ENCODE measurements at regions not wholly inside any gene's neighbourhood (a gene's known extent, or its start where the extent isn't known, plus 50 kb on each side); places are given as distances from the start of the nearest gene placed in this dataset.

GRCh38 chr15:62821384-62822131 lies 221.0 kb upstream of the TPM1 start:
- DNase-seq = no peak

DNA sequence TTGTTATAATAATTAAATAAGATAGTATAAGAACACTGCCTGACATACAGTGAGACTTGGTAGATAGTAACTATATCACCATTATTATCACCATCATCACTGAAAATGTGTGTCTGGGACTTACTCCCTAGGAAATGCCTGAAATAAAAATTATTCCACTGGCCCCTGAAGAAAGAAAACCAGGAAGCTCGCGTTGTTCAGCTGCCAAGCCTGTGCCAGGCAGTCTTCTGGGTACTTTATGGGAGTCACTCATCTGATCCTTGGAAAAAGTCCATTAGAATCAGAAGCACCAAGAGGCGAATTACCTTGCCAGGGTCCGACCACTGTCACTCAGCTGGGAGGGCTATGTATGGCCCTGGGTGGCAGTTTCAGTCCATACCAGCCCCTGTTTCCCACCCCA lies 220.3 kb upstream of the TPM1 start:
- DNase-seq = no peak

DNA sequence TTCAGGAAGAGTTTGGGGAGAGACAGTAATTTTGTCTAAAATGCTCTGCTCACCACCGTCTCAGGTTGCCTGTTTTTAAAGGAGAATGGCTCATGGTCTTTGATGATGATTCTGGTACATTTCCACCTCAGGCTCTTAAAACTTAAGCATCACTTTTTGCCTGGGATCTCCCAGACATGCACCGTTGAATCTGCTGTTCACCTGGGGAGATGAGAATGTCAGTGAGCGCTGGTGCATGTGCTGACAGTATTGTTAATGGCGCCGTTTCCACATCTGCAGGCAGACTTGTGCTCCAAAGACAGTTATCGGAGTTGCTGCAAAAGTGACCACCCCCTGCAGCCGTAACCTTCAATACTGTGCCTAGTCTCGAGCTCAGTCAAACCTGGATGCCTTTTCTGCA lies 219.0 kb upstream of the TPM1 start:
- no peak for DNase-seq

GRCh38 chr15:62824111-62825015 lies 218.2 kb upstream of the TPM1 start:
- no peak for DNase-seq

- DNase-seq = no peak
Measured at GRCh38 chr15:62825191-62825590, 217.4 kb upstream of the TPM1 start.

DNA sequence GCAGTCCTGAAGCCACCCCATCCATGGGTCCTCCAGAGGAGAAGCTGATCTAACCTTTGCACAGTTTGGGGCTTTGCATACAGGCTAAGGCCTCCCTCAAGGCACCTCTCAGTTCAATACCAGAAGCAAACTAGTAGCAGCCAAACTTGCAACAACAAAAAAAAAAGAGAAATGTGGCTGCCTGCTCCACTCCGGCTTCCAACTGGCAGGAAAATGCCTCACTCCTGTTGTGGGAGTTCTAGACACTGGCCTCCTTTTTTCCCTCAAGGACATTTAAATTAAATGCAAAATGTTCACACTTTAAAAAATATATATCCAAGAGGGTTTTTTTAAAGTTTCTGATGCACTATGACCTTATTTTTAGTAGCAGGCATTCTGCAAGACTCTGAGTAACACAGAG lies 216.0 kb upstream of the TPM1 start:
- no peak for DNase-seq

GRCh38 chr15:62828364-62828763 lies 214.2 kb upstream of the TPM1 start:
- DNase-seq = no peak

- DNase-seq = no peak
Measured at GRCh38 chr15:62832231-62832630, 210.3 kb upstream of the TPM1 start.

- no peak for DNase-seq
Measured at GRCh38 chr15:62833646-62834045, 208.9 kb upstream of the TPM1 start.

- no peak for DNase-seq
Measured at GRCh38 chr15:62834686-62835329, 207.7 kb upstream of the TPM1 start.

DNA sequence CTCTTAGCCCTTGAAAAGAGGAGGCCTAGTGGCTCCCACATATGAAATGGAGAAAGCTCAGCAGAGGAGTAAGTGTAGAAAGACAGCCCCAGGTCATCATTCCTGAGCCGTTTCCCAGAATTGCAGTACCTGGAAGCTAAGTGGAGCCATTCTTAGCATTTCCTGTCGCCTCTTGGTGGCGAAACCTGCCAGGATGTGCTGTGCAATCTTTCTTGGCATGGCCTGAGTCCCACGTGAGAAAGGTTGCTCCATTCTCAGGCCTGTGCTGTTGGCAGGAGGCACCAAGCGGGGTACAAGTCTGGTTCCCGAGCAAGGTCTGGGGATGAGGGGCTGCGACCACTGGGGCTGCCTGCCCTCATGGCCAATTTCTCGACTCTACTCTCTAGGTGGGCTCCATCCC lies 207.2 kb upstream of the TPM1 start:
- DNase-seq = no peak

GRCh38 chr15:62835762-62836161 lies 206.8 kb upstream of the TPM1 start:
- DNase-seq = no peak

- no peak for DNase-seq
Measured at GRCh38 chr15:62840526-62841268, 201.8 kb upstream of the TPM1 start.

DNA sequence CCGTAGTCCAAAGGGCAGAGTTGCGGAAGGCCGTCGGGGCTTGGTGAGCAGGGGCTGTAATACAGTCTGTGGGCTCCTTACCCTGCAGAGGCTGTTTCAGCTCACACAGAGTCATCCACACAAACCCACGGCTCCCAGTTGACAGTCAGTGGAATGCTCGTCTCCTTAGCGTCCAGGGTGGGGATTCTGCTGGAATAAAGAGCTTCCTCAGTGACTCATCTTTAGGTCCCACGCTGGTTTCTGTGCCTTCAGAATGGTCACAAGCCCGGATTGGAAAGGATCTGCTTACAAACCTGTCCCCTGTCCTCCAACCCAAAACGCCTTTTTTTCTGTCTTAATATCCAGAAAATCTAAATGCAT lies 201.3 kb upstream of the TPM1 start:
- DNase-seq = no peak

DNA sequence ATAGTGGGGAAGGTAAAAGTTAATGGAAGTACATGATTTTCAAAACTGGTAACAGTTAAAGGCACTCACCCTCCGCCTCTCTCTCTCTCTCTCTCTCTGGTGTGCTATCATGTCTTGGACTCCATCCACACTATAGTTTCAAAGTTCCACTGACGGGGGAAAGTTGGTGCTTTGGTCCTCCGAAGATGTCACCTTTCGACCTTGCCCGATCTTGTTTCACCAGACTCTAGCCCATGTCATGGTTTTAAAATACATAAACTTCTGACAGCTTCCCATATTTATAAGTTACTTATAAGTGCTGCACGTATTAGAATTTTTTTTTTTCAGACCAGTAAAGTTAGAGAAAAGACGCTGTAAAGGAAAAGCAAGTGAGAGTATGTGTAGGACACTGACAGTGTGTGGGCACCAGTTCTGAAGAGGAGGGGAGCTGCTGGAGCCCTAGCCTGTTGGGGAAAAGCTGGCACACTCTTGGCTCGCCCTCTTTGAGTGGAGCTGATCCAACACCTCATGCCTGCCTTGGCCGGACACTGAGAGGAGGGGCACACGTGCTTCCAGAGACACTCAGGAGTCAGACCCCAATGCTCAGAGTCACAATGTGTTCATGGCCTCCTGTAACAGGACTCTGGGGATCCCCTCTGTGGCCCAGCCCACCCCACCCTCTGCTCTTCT lies 200.5 kb upstream of the TPM1 start:
- no peak for DNase-seq

DNA sequence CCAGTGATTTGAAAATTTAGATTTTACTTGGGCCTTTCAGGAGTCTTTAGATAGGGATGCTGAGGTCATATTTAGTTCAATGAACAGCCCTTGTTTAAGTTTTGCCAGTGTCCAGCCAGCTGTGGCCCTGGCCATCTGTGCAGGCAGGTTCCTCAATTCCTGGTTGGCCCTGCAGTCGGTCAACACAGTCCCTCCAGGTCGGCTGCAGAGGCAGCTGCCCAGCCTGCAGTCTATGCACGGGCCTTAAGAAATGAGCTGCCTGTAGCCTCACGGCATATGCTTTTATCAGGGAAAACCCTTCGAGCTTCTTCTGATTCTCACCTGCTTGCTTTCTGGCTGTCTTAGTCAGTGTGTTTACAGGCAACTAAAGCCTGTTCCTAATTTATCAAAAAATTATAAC lies 199.2 kb upstream of the TPM1 start:
- DNase-seq = no peak

DNA sequence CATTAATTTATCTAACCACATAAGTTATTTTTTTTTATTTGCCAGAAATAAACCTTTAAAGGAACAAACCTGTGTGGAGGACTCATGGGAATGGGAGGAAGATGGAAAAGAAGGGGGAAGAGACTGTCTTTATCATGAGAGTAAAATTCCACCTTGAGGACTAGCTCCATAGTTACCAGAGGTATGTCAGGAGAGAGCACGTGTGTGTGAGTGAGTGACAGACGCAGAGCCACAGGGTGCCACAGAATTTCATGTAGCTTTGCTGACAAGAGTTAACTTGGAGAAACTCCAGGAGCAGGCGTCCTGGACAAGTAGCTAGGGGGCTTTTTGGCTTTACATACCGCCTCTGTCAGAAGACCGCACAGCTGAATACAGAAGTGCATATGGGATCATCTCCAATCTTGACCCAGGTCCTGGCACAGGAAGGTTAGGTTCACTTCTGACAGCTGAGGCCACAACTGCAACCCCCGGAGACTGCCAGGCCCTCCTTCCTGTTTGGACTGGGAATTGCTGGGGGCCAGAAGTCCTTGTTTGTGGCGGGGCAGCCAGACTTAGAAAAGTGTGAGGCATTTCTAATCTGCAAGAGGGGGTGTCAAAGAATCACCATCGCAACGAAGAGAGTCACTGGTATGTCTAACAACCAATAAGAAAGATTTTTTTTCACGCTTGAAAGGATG lies 197.8 kb upstream of the TPM1 start:
- no peak for DNase-seq

DNA sequence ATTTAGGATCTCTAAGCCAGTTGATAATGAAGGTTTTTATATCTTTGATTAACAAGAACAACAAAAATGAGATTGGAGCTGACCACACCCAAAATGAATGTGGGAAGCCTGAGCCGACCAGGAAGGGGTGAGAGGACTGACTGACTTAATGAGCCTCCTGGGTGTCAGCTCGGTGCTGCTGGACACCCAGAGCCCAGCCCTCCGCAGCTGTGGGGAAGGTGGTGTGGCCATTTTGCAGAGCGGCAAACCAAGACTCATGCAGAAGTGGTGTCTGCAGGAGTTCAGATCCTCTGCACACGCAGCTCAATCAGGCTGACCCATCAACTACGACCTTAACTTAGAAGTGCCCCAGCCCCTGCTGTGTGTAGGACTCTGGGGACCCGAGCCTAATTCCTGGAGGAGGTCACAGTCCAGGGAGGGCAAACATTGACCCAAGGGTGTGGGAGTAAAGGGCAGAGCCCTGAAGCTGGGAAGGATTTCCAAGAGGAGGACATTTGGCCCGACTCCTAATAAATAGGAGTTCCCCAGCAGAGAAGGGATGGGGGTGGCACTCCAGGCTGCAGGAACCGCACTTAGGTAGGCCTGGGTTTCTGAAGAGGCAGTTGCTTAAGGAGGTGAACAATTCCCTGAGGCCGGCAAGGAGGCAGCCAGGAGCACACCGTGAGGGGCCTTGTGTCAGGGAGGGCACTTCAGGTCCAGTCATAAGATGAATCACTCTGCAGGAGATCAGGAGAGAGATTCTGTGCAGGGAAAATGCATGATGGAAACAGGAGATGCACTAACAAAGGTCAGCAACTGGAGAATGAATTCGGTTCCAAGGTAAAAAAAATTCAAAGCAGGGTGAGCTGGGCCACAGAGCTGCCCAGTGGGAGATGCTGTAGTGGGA lies 197.1 kb upstream of the TPM1 start:
- DNase-seq = no peak

GRCh38 chr15:62846131-62846804 lies 196.3 kb upstream of the TPM1 start:
- DNase-seq = no peak

DNA sequence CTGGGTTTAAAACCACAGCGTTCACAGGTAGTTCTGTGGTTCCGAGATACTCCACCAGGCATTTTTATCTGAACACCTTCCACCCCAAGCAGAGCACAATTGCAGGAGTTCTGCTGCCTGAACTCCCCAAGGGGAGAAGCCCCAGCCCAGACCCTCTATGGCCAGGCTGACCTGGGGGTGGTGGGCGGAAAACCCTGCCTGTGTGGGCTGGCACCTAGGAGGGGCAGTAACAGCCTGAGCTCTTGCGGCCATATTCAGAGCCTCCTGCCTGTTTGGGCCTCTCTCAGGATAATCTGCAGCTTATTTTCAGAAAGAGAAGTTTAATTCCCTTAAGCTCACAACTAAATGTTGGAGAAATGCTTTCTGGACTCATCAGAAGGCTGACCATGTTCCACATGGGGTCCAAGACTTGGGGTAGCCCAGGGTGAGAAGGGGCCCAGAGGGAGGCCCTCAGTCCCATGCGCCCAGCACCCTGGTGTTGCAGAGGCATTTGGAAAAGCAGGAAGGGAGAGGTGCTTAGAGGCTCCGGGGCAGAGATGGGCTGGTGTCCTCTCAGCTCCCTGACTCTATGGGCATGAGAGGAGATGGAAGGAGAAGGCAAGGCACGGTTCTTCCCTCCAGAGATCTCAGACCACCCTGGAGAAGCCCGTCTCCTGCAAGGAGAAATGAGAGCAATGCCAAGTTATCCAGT lies 195.6 kb upstream of the TPM1 start:
- DNase-seq = no peak

Data from CD4-positive, alpha-beta T cell treated with Interleukin-21 for 1 hour (primary cell).